Activated CD8-positive, alpha-beta T cell treated with anti-CD3 and anti-CD28 coated beads for 36 hours (primary cell): ENCODE measurements at regions not wholly inside any gene's neighbourhood (a gene's known extent, or its start where the extent isn't known, plus 50 kb on each side); places are given as distances from the start of the nearest gene placed in this dataset.
A peak's percentile ranks its signal among the peaks of the same experiment; 100 is the strongest.

ENCODE experiments used
- ATAC-seq: fragments of 200-7000 bp; cut with Tn5 transposase; one replicate; pipeline ENCODE4 v1.10.0; 2021; ENCODE audit warnings: mild to moderate bottlenecking, moderate library complexity
- CTCF ChIA-PET: fragments of 350-600 bp; sonication (Branson Sonifier 250); formaldehyde crosslinking; loops from one replicate; lab custom pipeline; 2021; ENCODE audit warnings: antibody characterized with exemption; lab: Charles Lee
- POLR2A ChIA-PET: fragments of 350-600 bp; sonication (Branson Sonifier 250); formaldehyde crosslinking; loops from one replicate; lab custom pipeline; 2021; ENCODE audit warnings: antibody characterized with exemption; lab: Charles Lee
- DNase-seq: peaks from one replicate; pipeline ENCODE4 v3.0.0-alpha.2; 2020
- H3K27ac Mint-ChIP-seq: one replicate; pipeline ENCODE4 v1.8.0; 2021; ENCODE audit warnings: mild to moderate bottlenecking, mixed read lengths
- H3K27me3 Mint-ChIP-seq: one replicate; pipeline ENCODE4 v1.8.0; 2021; ENCODE audit warnings: mixed read lengths
- H3K36me3 Mint-ChIP-seq: one replicate; pipeline ENCODE4 v1.8.0; 2021; ENCODE audit warnings: low read depth, mixed read lengths
- H3K4me1 Mint-ChIP-seq: one replicate; pipeline ENCODE4 v1.8.0; 2021; ENCODE audit warnings: low read depth, mixed read lengths
- H3K4me3 Mint-ChIP-seq: one replicate; pipeline ENCODE4 v1.8.0; 2021; ENCODE audit warnings: mild to moderate bottlenecking, moderate library complexity, mixed read lengths
- H3K9me3 Mint-ChIP-seq: one replicate; pipeline ENCODE4 v1.8.0; 2021; ENCODE audit warnings: mixed read lengths
- intact Hi-C: fragments of 100-400 bp; cut with micrococcal nuclease; formaldehyde crosslinking; loops from one replicate; pipeline ENCODE4 v1.10.0; 2022
- TF ChIP-seq, protein P1 (sequence below): fragments of 200-600 bp; IDR thresholded peaks from one replicate; pipeline ENCODE4 v1.8.0; 2022; ENCODE audit warnings: antibody characterized with exemption, mild to moderate bottlenecking

- Mint-ChIP-seq H3K9me3 (no peaks in the 10 kb centered on the region), H3K36me3 (no peaks in the 10 kb centered on the region), H3K27me3 (peaks cover 11% of the 10 kb centered on the region), H3K27ac (no peak overlapping the region), H3K4me1 (no peaks in the 10 kb centered on the region), H3K4me3 (no peak overlapping the region)
- DNase-seq (no peak), ATAC-seq (no peak)
- TF ChIP-seq, protein P1, sequence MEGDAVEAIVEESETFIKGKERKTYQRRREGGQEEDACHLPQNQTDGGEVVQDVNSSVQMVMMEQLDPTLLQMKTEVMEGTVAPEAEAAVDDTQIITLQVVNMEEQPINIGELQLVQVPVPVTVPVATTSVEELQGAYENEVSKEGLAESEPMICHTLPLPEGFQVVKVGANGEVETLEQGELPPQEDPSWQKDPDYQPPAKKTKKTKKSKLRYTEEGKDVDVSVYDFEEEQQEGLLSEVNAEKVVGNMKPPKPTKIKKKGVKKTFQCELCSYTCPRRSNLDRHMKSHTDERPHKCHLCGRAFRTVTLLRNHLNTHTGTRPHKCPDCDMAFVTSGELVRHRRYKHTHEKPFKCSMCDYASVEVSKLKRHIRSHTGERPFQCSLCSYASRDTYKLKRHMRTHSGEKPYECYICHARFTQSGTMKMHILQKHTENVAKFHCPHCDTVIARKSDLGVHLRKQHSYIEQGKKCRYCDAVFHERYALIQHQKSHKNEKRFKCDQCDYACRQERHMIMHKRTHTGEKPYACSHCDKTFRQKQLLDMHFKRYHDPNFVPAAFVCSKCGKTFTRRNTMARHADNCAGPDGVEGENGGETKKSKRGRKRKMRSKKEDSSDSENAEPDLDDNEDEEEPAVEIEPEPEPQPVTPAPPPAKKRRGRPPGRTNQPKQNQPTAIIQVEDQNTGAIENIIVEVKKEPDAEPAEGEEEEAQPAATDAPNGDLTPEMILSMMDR: no peak
- POLR2A ChIA-PET: no interaction called here
- CTCF ChIA-PET: no interaction called here
- intact Hi-C loops: no loop called here
These were observed 117.0 kb upstream of the OGFRL1 start for GRCh38 chr6:71171497-71172070.

- Mint-ChIP-seq H3K27ac (no peak overlapping the region), H3K4me3 (no peak overlapping the region), H3K4me1 (no peaks in the 10 kb centered on the region), H3K27me3 (peaks cover 22% of the 10 kb centered on the region), H3K36me3 (no peaks in the 10 kb centered on the region), H3K9me3 (no peaks in the 10 kb centered on the region)
- ChIA-PET CTCF (interaction anchor here (2.3 kb wide), 1 partner anchor 11 kb away, joined by 10 read pairs; no protein-coding TSS in a partner anchor), POLR2A (no interaction called here)
- ATAC-seq: no peak
- no peak for DNase-seq
- intact Hi-C loops: no loop called here
- TF ChIP-seq, protein P1: no peak
These were observed 109.2 kb upstream of the OGFRL1 start for GRCh38 chr6:71179249-71179885.

- H3K36me3 Mint-ChIP-seq: no peaks in the 10 kb centered on the region
- H3K27ac Mint-ChIP-seq: no peak overlapping the region
- TF ChIP-seq, protein P1: no peak
- H3K9me3 Mint-ChIP-seq: no peaks in the 10 kb centered on the region
- H3K4me3 Mint-ChIP-seq: no peak overlapping the region
- no peak for DNase-seq
- ChIA-PET CTCF (interaction anchor here (2.3 kb wide), 1 partner anchor 9 kb away, joined by 10 read pairs; no protein-coding TSS in a partner anchor), POLR2A (no interaction called here)
- H3K4me1 Mint-ChIP-seq: no peaks in the 10 kb centered on the region
- intact Hi-C loops: no loop called here
- no peak for ATAC-seq
- peaks cover 22% of the 10 kb centered on the region for H3K27me3 Mint-ChIP-seq
These were observed 107.0 kb upstream of the OGFRL1 start for GRCh38 chr6:71181565-71181964.

GRCh38 chr6:71187141-71187540 lies 101.5 kb upstream of the OGFRL1 start:
- TF ChIP-seq, protein P1: no peak
- Mint-ChIP-seq H3K9me3 (no peaks in the 10 kb centered on the region), H3K36me3 (no peaks in the 10 kb centered on the region), H3K27ac (no peak overlapping the region), H3K27me3 (peaks cover 8% of the 10 kb centered on the region), H3K4me1 (no peaks in the 10 kb centered on the region), H3K4me3 (no peak overlapping the region)
- POLR2A ChIA-PET: no interaction called here
- ATAC-seq (no peak), DNase-seq (no peak)
- intact Hi-C loops: no loop called here
- CTCF ChIA-PET: interaction anchor here (1.2 kb wide), 1 partner anchor 164 kb away, joined by 3 read pairs; no protein-coding TSS in a partner anchor

DNA sequence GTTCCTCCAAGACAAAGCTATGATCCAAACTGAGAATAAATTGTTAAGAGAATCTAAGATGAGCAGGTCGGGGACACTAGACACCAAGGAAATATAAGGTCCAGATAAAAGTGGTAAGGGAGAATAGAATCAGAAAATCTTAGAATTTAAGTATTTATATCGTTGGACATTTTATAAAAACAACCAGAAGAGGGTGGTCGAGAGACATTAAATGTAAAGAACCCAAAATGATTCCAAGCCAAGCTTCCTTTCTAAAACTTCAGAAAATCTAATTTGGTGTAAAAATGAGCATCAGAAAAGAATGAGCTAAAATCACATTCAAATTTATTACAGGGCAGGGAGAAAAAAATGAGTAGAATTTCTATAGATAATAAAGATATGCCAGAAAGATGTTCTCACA lies 97.8 kb upstream of the OGFRL1 start:
- Mint-ChIP-seq H3K9me3 (no peaks in the 10 kb centered on the region), H3K27me3 (no peaks in the 10 kb centered on the region), H3K4me3 (no peak overlapping the region), H3K36me3 (no peaks in the 10 kb centered on the region), H3K27ac (no peak overlapping the region), H3K4me1 (no peaks in the 10 kb centered on the region)
- TF ChIP-seq, protein P1: peak; percentile 47
- DNase-seq (no peak), ATAC-seq (no peak)
- intact Hi-C loops: loop anchor here (2.0 kb wide), 1 partner anchor 158 kb away; no protein-coding TSS in a partner anchor
- ChIA-PET CTCF (interaction anchor here (0.7 to 1.8 kb wide), 12 partner anchors 9 to 176 kb away, joined by 3 to 18 read pairs (median 4); no protein-coding TSS in a partner anchor), POLR2A (no interaction called here)
